Spleen (tissue), 11 donors: ENCODE measurements at regions not wholly inside any gene's neighbourhood (a gene's known extent, or its start where the extent isn't known, plus 50 kb on each side); places are given as distances from the start of the nearest gene placed in this dataset.

Experiments
- DNase-seq: peaks from one replicate; pipeline ENCODE4 v3.0.0-alpha.2; 2020
- H3K27ac ChIP-seq, 8 donors: fragments of 200-600 bp; sonication (generic) in 7 of 8; 1 replicate in 4 of 8; 2 replicates in 4 of 8; pipeline versions ENCODE4 v1.5.0 to v1.8.0; 2016 to 2021; ENCODE audit warnings: inconsistent platforms in 4 of 8, mild to moderate bottlenecking in 4 of 8, moderate library complexity in 1 of 8
- H3K27me3 ChIP-seq, 7 donors: fragments of 200-600 bp; sonication (generic) in 6 of 7; replicated peaks in 1 of 7; 1 replicate in 4 of 7; 2 replicates in 3 of 7; pipeline versions ENCODE4 v1.5.0 to v1.8.0; 2016 to 2021; ENCODE audit warnings: inconsistent platforms in 3 of 7, mild to moderate bottlenecking in 1 of 7
- H3K36me3 ChIP-seq, 6 donors: fragments of 200-600 bp; sonication (generic) in 5 of 6; 1 replicate in 4 of 6; 2 replicates in 2 of 6; pipeline versions ENCODE4 v1.5.0 to v1.8.0; 2016 to 2021; ENCODE audit warnings: inconsistent platforms in 2 of 6
- H3K4me1 ChIP-seq, 6 donors: fragments of 200-600 bp; sonication (generic) in 5 of 6; 1 replicate in 3 of 6; 2 replicates in 3 of 6; pipeline versions ENCODE4 v1.5.0 to v1.8.0; 2016 to 2021; ENCODE audit warnings: inconsistent platforms in 3 of 6
- H3K4me3 ChIP-seq, 8 donors: fragments of 200-600 bp; sonication (generic) in 7 of 8; 1 replicate in 4 of 8; 2 replicates in 4 of 8; pipeline versions ENCODE4 v1.5.0 to v1.8.0; 2016 to 2021; ENCODE audit warnings: inconsistent platforms in 4 of 8, mild to moderate bottlenecking in 4 of 8, moderate library complexity in 2 of 8
- H3K9me3 ChIP-seq, 8 donors: fragments of 200-600 bp; sonication (generic) in 7 of 8; 1 replicate in 4 of 8; 2 replicates in 4 of 8; pipeline versions ENCODE4 v1.5.0 to v1.8.0; 2016 to 2021; ENCODE audit warnings: inconsistent platforms in 4 of 8
- CTCF ChIP-seq, 11 experiments: fragments of 200-600 bp in 7 of 11; fragments of 450-650 bp in 4 of 11; sonication (generic) in 4 of 11; IDR thresholded peaks in 8 of 11; conservative IDR thresholded peaks in 3 of 11; 1 replicate in 7 of 11; 2 replicates in 4 of 11; pipeline versions ENCODE4 v1.4.0 to v1.8.0; 2016 to 2021; ENCODE audit warnings: antibody characterized with exemption in 11 of 11, inconsistent platforms in 4 of 11, mild to moderate bottlenecking in 1 of 11
- POLR2A ChIP-seq, 3 donors: fragments of 450-650 bp; IDR thresholded peaks; one replicate each; pipeline ENCODE4 v1.5.1; 2017; ENCODE audit warnings: antibody characterized with exemption in 3 of 3, mild to moderate bottlenecking in 1 of 3
- POLR2AphosphoS5 ChIP-seq, 3 donors: sonication (generic); formaldehyde crosslinking; IDR thresholded peaks; one replicate each; pipeline ENCODE4 v1.5.1; 2017; ENCODE audit warnings: antibody characterized with exemption in 3 of 3
- WGBS, 5 donors: extraction: QIAGEN DNeasy Blood & Tissue Kit in 3 of 5; methylation state at CpG; one replicate each; pipeline versions ENCODE4 v1.1.5 to v1.1.7; 2013 to 2018; 5-methylcytosine and 5-hydroxymethylcytosine counted together
- intact Hi-C: fragments of 100-400 bp; cut with DNase I; formaldehyde crosslinking; loops from one replicate; pipeline ENCODE4 v1.15.0; 2023; ENCODE audit warnings: low total_unique reads
- donor health status: healthy with polysubstance abuse.
- donor health status: DM: no; HTN: no; CAD: no; lungs with moderate emphysema.
- donor health status: DM: no; HTN: no; CAD: no.
- donor health status: Bipolar disorder and iron deficiency.
- donor health status: healthy.
- donor health status: DM: no; HTN: no; CAD: no.
- donor health status: DM: yes; HTN: yes; CAD: no.

GRCh38 chr2:146138820-146139219, 1618.9 kb upstream of the ZEB2 start:
- intact Hi-C loops, result no loop called here
- Histone ChIP-seq H3K27ac (no peak overlapping the region), H3K4me1 (no peaks in the 10 kb centered on the region), H3K9me3 (no peaks in the 10 kb centered on the region), H3K4me3 (no peak overlapping the region), H3K36me3 (no peaks in the 10 kb centered on the region), H3K27me3 (no peaks in the 10 kb centered on the region)
- 85 to 93% (median 90%) methylated on average over 3 of the region's 3 CpGs for WGBS, 5 donors
- DNase-seq, result no peak
- TF ChIP-seq POLR2AphosphoS5 (IDR thresholded peaks at IDR 0.05) (no peak), POLR2A (IDR thresholded peaks at IDR 0.05) (no peak)

GRCh38 chr2:146135245-146135644, 1615.3 kb upstream of the ZEB2 start:
- H3K4me1 ChIP-seq, result no peaks in the 10 kb centered on the region
- H3K27ac ChIP-seq, result no peak overlapping the region
- intact Hi-C loops, result no loop called here
- no peak overlapping the region for H3K4me3 ChIP-seq
- WGBS, 5 donors, result 91 to 96% (median 93%) methylated on average over 1 of the region's 1 CpG
- no peaks in the 10 kb centered on the region for H3K36me3 ChIP-seq
- no peaks in the 10 kb centered on the region for H3K9me3 ChIP-seq
- no peak for TF ChIP-seq CTCF (IDR thresholded peaks at IDR 0.05 in 8 of 11, conservative IDR thresholded peaks at IDR 0.05 in 3 of 11)
- no peak for TF ChIP-seq POLR2A (IDR thresholded peaks at IDR 0.05)
- no peak for TF ChIP-seq POLR2AphosphoS5 (IDR thresholded peaks at IDR 0.05)
- no peak for DNase-seq
- H3K27me3 ChIP-seq, result no peaks in the 10 kb centered on the region

GRCh38 chr2:146131785-146132184, 1611.9 kb upstream of the ZEB2 start:
- H3K4me3 ChIP-seq, result no peak overlapping the region
- DNase-seq, result no peak
- H3K36me3 ChIP-seq, result no peaks in the 10 kb centered on the region
- no peaks in the 10 kb centered on the region for H3K9me3 ChIP-seq
- intact Hi-C loops, result no loop called here
- H3K27me3 ChIP-seq, result no peaks in the 10 kb centered on the region
- 79 to 93% (median 83%) methylated on average over 1 of the region's 1 CpG for WGBS, 5 donors
- H3K27ac ChIP-seq, result no peak overlapping the region
- H3K4me1 ChIP-seq, result no peaks in the 10 kb centered on the region
- TF ChIP-seq CTCF (IDR thresholded peaks at IDR 0.05 in 8 of 11, conservative IDR thresholded peaks at IDR 0.05 in 3 of 11), result no peak
- TF ChIP-seq POLR2AphosphoS5 (IDR thresholded peaks at IDR 0.05), result no peak
- TF ChIP-seq POLR2A (IDR thresholded peaks at IDR 0.05), result no peak

GRCh38 chr2:146131048-146131447, 1611.1 kb upstream of the ZEB2 start:
- H3K27me3 ChIP-seq, result no peaks in the 10 kb centered on the region
- no peaks in the 10 kb centered on the region for H3K4me1 ChIP-seq
- no peaks in the 10 kb centered on the region for H3K9me3 ChIP-seq
- intact Hi-C loops, result no loop called here
- H3K4me3 ChIP-seq, result no peak overlapping the region
- WGBS, 5 donors, result 27 to 82% (median 60%) methylated on average over 2 of the region's 2 CpGs
- no peak overlapping the region for H3K27ac ChIP-seq
- DNase-seq, result no peak
- no peak for TF ChIP-seq POLR2AphosphoS5 (IDR thresholded peaks at IDR 0.05)
- no peak for TF ChIP-seq CTCF (IDR thresholded peaks at IDR 0.05 in 8 of 11, conservative IDR thresholded peaks at IDR 0.05 in 3 of 11)
- TF ChIP-seq POLR2A (IDR thresholded peaks at IDR 0.05), result no peak
- no peaks in the 10 kb centered on the region for H3K36me3 ChIP-seq

GRCh38 chr2:146130290-146130689, 1610.4 kb upstream of the ZEB2 start:
- WGBS, 5 donors, result 50 to 88% (median 64%) methylated on average over 4 of the region's 4 CpGs
- H3K4me1 ChIP-seq, result no peaks in the 10 kb centered on the region

More at GRCh38 chr2:146130290-146130689, 1610.4 kb upstream of the ZEB2 start:
- intact Hi-C loops, result no loop called here
- TF ChIP-seq POLR2AphosphoS5 (IDR thresholded peaks at IDR 0.05), result no peak
- no peak for TF ChIP-seq CTCF (IDR thresholded peaks at IDR 0.05 in 8 of 11, conservative IDR thresholded peaks at IDR 0.05 in 3 of 11)
- TF ChIP-seq POLR2A (IDR thresholded peaks at IDR 0.05), result no peak
- no peak for DNase-seq
- no peaks in the 10 kb centered on the region for H3K27me3 ChIP-seq
- no peaks in the 10 kb centered on the region for H3K9me3 ChIP-seq
- H3K4me3 ChIP-seq, result no peak overlapping the region
- no peaks in the 10 kb centered on the region for H3K36me3 ChIP-seq
- no peak overlapping the region for H3K27ac ChIP-seq
